Renal pelvis (tissue), 1 donor: ENCODE measurements at regions not wholly inside any gene's neighbourhood (a gene's known extent, or its start where the extent isn't known, plus 50 kb on each side); places are given as distances from the start of the nearest gene placed in this dataset.

Experiments used
- DNase-seq: peaks from one replicate; pipeline ENCODE4 v3.0.0-alpha.2; 2013

DNA sequence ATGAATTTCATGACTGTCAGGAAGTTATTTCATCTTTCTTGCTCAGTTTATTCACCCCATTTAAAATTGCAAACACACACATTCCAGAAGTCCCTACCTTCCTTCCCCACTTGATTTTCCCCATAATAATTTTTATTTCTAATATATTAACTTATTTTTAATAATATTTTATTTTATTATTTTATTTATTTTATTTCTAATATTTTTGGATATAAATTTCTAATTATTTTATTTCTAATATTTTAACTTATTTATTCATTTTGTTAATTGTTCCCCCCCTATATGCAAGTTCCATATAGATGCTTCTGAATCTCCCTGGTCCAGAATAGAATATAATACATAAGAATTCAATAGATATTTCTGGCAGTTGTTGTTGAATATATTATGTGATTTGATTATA is 293.7 kb upstream of the CPEB2 start:
- no peak for DNase-seq

GRCh38 chr4:14711259-14711658 is 291.0 kb upstream of the CPEB2 start:
- DNase-seq: no peak

GRCh38 chr4:14716691-14717090 is 285.6 kb upstream of the CPEB2 start:
- no peak for DNase-seq

DNA sequence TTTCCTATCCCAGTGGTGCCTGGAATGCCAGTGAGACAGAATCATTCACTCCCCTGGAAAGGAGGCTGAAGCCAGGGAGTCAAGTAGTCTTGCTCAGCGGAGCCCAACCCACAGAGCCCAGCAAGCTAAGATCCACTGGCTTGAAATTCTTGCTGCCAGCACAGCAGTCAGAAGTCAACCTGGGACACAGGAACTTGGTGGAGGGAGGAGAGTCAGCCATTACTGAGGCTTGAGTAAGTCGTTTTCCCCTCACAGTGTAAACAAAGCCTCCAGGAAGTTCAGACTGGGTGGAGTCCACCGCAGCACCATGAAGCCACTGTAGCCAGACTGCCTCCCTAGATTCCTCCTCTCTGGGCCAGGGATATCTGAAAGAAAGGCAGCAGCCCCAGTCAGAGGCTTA is 283.2 kb upstream of the CPEB2 start:
- no peak for DNase-seq

GRCh38 chr4:14726441-14726840 is 275.8 kb upstream of the CPEB2 start:
- no peak for DNase-seq

DNA sequence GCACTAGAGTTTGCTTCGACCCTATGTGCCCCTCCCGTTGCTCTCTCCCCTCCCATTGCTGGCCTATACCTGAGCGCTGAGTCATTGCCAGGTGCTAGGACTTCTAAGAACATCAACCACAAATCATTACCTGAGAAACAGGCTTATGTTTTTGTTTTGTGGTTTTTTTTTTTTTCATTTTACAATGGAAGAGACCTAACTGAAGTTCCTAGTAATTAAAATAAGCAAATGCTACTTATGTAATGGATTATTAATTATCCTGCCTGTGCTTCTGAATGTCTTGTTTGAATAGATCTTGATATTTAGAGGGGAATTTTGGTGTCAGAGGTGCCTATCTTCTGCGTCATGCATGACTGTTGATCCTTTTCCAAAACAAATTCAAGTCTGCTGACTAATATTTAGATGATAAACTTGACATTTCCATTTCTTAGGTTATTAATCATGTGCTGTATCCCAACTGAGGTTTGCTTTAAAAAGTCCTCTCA is 275.4 kb upstream of the CPEB2 start:
- DNase-seq: no peak

- DNase-seq: no peak
Measured at GRCh38 chr4:14729282-14730000, 272.8 kb upstream of the CPEB2 start.

- no peak for DNase-seq
Measured at GRCh38 chr4:14742054-14742453, 260.2 kb upstream of the CPEB2 start.

- DNase-seq: no peak
Measured at GRCh38 chr4:14743172-14743571, 259.1 kb upstream of the CPEB2 start.

GRCh38 chr4:14743601-14744000 is 258.7 kb upstream of the CPEB2 start:
- DNase-seq: no peak

DNA sequence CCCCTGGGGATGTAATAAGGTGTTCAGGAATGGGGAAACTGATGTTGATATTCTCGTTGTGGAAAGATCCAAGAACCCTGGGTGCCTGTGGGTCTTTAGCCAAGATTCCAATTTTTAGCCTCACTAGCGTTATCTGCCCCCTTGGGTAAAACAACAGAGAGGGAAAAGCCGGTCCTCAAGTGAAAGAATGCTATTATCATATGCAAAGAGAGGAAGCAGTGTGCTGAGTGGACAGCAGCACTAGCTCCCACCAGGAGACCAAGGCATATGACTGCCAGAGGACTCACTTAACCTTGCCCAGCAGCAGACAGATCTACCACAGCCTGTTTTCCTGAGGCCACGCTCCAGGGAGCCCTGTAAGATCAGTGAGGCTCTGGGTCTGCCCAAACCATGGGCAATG is 257.9 kb upstream of the CPEB2 start:
- DNase-seq: no peak

DNA sequence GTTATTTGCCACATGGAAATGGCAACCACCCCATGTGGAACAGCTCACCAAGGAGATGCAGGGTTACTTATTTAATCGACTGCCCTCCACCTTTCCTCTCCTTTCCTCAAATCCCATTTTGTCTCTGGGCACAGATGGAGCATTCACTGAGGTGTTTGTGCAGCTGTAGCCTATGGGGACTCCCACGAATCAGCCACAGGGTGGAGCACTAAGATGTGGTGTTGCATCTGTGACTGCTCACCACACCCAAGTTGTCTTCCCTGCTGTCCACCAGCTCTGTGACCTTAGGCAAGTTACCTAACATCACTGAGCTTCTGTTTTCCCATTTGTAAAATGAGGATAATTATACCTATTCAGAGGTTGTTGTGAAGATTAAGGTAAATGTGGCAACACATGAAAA is 252.4 kb upstream of the CPEB2 start:
- no peak for DNase-seq

- DNase-seq: no peak
Measured at GRCh38 chr4:14752341-14753046, 249.8 kb upstream of the CPEB2 start.

GRCh38 chr4:14767142-14767541 is 235.1 kb upstream of the CPEB2 start:
- DNase-seq: no peak

GRCh38 chr4:14768449-14768848 is 233.8 kb upstream of the CPEB2 start:
- DNase-seq: no peak

DNA sequence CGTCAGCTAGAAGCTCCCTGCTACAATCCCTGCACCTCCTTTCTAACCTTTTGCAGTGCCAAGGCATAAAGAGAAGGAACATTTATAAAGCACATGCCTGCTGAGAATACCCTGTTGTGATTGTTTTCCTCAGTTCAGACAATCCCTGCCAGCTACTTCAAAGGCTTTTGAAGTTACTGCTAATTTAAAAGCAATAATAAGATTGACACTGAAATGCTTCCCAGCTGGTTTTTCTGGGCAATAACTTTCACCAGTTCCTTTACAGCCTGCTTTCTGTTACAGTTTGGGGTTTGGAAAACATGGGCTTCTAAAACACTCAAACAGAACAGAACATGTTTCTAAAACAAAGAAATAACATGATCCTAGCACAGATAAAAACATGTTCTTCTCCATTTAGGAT is 232.3 kb upstream of the CPEB2 start:
- DNase-seq: no peak

DNA sequence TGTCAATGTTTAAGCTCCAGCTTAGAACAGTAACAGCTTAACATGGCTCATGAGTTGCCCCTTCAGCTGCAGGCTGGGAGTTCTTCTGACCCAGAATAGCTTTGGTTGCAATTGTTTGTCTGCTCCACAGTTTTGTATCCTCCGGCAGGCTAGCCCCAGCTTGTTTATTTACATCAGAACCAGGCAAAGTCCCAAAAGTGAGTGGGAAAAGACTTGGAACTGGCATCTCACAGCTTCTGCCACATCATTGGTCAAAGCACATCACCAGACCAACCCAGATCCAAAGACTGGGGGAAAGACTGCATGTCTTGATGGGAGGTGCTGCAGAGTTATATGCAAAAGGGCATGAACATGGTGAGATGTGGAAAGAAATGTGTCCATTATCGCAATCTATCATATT is 231.2 kb upstream of the CPEB2 start:
- no peak for DNase-seq

DNA sequence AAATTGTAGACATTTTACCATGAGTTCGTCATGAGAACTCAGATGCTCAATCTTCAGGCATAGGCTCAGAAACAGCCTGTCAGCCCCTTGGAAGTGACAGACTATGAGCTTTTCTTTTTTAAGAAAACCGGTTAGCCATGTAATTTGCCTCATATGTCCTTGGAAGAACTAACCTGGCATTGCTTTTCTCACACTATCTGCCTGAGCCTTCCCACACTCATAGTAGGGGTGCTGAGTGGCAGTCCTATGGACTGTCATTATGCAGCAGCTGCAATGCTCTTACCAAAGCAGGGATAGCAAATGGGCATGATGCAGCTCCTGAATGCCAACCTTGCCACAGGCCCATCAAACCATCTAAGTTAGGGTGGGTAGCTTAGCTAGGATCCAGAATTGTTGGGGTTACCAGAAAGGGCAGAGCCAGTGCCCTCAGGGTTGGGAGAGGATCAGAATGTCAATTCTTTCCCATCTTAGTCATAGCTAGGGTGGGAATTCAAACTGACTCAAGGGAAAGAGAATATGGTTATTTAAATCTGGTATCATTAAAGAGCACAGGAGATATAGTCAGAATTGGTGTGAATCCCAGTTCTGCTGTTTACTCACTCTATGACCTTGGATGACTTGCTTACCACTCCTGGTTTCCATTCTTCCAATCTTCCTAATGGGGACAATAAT is 230.6 kb upstream of the CPEB2 start:
- DNase-seq: no peak

GRCh38 chr4:14772388-14772787 is 229.9 kb upstream of the CPEB2 start:
- no peak for DNase-seq

- no peak for DNase-seq
Measured at GRCh38 chr4:14783011-14783877, 219.0 kb upstream of the CPEB2 start.

GRCh38 chr4:14787221-14787620 is 215.1 kb upstream of the CPEB2 start:
- no peak for DNase-seq

DNA sequence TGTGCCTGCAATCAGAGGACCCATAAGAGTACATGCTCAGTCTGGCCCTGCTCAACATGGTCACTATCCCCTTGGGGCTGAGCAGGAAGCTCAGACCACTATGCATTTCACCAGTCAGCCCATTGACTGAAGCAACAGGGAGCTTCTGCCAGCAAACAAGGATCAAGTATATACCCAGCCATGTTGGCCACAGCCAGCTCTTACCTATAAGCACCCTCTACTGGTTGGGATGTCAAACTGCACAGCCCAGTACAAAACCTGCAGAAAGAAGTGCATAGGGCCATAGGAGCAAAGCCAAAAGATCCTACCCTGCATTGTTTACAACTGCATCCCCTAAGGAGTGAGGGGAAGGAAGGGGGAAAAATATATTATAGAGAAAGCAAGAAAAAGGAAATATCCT is 214.4 kb upstream of the CPEB2 start:
- no peak for DNase-seq
